PFSK-1 (cell line): ENCODE measurements at regions not wholly inside any gene's neighbourhood (a gene's known extent, or its start where the extent isn't known, plus 50 kb on each side); places are given as distances from the start of the nearest gene placed in this dataset.

Experiments used
- FOXP2 ChIP-seq: optimal IDR thresholded peaks from 2 replicates; pipeline ENCODE3; 2011; ENCODE audit warnings: borderline replicate concordance, control low read depth, inconsistent platforms; ENCODE audit not compliant: insufficient read depth; ENCODE audit errors: extremely low read length, extremely low read depth
- POLR2AphosphoS5 ChIP-seq: IDR thresholded peaks from 2 replicates; pipeline ENCODE4 v1.6.1; 2012; ENCODE audit warnings: low read depth, mild to moderate bottlenecking, control low read depth, low read length, moderate library complexity
- SIN3A ChIP-seq: IDR thresholded peaks from 2 replicates; pipeline ENCODE4 v1.6.1; 2012; ENCODE audit warnings: mild to moderate bottlenecking, low read length, moderate library complexity, borderline replicate concordance; ENCODE audit not compliant: insufficient read depth
- TAF1 ChIP-seq: IDR thresholded peaks from 2 replicates; pipeline ENCODE4 v1.6.1; 2012; ENCODE audit warnings: low read length, control low read depth, borderline replicate concordance; ENCODE audit not compliant: insufficient read depth
- TF ChIP-seq, protein P1 (sequence below), 2 experiments: IDR thresholded peaks; 2 replicates each; pipeline versions ENCODE4 v1.6.1 to v1.8.0; 2011 to 2012; ENCODE audit warnings: low read depth in 2 of 2, low read length in 2 of 2, control low read depth in 1 of 2, inconsistent platforms in 1 of 2, mild to moderate bottlenecking in 1 of 2, moderate library complexity in 1 of 2; ENCODE audit not compliant: insufficient read depth in 1 of 2

DNA sequence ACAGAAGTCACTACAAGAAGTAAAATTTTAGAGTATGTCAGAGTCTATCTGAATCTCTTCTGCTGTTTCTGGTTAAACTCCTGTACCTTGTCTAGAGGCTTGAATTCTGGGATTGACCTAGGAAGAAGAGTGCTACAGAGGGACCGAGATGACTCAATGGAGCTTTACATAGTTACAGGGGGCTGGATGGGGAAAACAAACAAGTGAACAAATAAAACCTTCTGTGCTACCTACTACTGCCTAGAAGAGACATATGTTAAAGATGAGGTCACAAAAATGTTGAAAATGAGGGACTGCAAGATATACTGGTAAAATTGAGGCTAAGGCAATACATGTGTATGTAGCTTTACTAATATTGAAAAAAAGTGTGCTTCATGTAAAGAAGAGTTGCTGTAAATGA, 265.4 kb upstream of the TFPI start:
- no peak for TF ChIP-seq SIN3A
- TF ChIP-seq TAF1, result no peak
- no peak for TF ChIP-seq POLR2AphosphoS5
- TF ChIP-seq FOXP2, result no peak
- TF ChIP-seq, protein P1, sequence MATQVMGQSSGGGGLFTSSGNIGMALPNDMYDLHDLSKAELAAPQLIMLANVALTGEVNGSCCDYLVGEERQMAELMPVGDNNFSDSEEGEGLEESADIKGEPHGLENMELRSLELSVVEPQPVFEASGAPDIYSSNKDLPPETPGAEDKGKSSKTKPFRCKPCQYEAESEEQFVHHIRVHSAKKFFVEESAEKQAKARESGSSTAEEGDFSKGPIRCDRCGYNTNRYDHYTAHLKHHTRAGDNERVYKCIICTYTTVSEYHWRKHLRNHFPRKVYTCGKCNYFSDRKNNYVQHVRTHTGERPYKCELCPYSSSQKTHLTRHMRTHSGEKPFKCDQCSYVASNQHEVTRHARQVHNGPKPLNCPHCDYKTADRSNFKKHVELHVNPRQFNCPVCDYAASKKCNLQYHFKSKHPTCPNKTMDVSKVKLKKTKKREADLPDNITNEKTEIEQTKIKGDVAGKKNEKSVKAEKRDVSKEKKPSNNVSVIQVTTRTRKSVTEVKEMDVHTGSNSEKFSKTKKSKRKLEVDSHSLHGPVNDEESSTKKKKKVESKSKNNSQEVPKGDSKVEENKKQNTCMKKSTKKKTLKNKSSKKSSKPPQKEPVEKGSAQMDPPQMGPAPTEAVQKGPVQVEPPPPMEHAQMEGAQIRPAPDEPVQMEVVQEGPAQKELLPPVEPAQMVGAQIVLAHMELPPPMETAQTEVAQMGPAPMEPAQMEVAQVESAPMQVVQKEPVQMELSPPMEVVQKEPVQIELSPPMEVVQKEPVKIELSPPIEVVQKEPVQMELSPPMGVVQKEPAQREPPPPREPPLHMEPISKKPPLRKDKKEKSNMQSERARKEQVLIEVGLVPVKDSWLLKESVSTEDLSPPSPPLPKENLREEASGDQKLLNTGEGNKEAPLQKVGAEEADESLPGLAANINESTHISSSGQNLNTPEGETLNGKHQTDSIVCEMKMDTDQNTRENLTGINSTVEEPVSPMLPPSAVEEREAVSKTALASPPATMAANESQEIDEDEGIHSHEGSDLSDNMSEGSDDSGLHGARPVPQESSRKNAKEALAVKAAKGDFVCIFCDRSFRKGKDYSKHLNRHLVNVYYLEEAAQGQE (IDR thresholded peaks at IDR 0.05; ENCODE audit: insufficient read depth in 1 of 2, low read depth in 2 of 2, low read length in 2 of 2), result no peak

DNA sequence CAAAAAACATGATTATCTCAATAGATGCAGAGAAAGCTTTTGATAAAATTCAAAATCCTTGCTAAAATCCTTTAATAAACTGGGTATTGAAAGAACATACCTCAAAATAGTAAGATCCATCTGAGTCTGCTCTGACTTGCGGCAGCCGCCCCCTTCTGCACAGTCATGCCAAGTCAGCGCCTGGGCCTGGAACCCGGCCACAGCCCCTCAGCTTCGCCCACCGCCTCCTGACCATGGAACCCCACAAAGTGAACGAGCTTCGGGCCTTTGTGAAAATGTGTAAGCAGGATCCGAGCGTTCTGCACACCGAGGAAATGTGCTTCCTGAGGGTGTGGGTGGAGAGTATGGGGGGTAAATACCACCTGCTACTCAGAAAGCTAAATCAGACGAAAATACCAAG, 270.9 kb upstream of the TFPI start:
- TF ChIP-seq POLR2AphosphoS5, result no peak
- no peak for TF ChIP-seq FOXP2
- TF ChIP-seq, protein P1 (IDR thresholded peaks at IDR 0.05; ENCODE audit: insufficient read depth in 1 of 2, low read depth in 2 of 2, low read length in 2 of 2), result no peak
- no peak for TF ChIP-seq TAF1
- TF ChIP-seq SIN3A, result no peak

GRCh38 chr2:187826023-187826422, 271.8 kb upstream of the TFPI start:
- TF ChIP-seq SIN3A (no peak), TAF1 (no peak)
- TF ChIP-seq, protein P1 (IDR thresholded peaks at IDR 0.05; ENCODE audit: insufficient read depth in 1 of 2, low read depth in 2 of 2, low read length in 2 of 2), result no peak

GRCh38 chr2:187834787-187835186, 280.6 kb upstream of the TFPI start:
- TF ChIP-seq FOXP2 (no peak), TAF1 (no peak), SIN3A (no peak), POLR2AphosphoS5 (no peak)
- TF ChIP-seq, protein P1 (IDR thresholded peaks at IDR 0.05; ENCODE audit: insufficient read depth in 1 of 2, low read depth in 2 of 2, low read length in 2 of 2), result no peak

- TF ChIP-seq POLR2AphosphoS5 (no peak), FOXP2 (no peak), TAF1 (no peak), SIN3A (no peak)
- TF ChIP-seq, protein P1 (IDR thresholded peaks at IDR 0.05; ENCODE audit: insufficient read depth in 1 of 2, low read depth in 2 of 2, low read length in 2 of 2), result no peak
These were observed 284.5 kb upstream of the TFPI start for GRCh38 chr2:187838690-187839089.
